HCT116 (cell line): ENCODE measurements at regions not wholly inside any gene's neighbourhood (a gene's known extent, or its start where the extent isn't known, plus 50 kb on each side); places are given as distances from the start of the nearest gene placed in this dataset.

Source experiments
- ATAC-seq: fragments of 200-7000 bp; cut with Tn5 transposase; 2 replicates; pipeline ENCODE4 v1.9.1; 2020; ENCODE audit warnings: mild to moderate bottlenecking, moderate library complexity
- BruUV-seq: library from RNA; stranded (reverse); fragments of 400-500 nt; replicated peaks from 2 replicates; lab custom pipeline; 2021; lab: Mats Ljungman, UMichigan
- CTCF ChIA-PET: fragments of 300-600 bp; sonication (Branson Sonifier 250); formaldehyde crosslinking; loops from one replicate; lab custom pipeline; 2021; ENCODE audit warnings: antibody characterized with exemption; lab: Charles Lee
- POLR2A ChIA-PET: fragments of 300-600, 350-600 bp; sonication (Branson Sonifier 250); formaldehyde crosslinking; loops from one replicate; lab custom pipeline; 2021; ENCODE audit warnings: antibody characterized with exemption; lab: Charles Lee
- RAD21 ChIA-PET, 2 experiments: fragments of 300-600 bp; sonication (Branson Sonifier 250); formaldehyde crosslinking; loops; one replicate each; lab custom pipeline; 2023; ENCODE audit warnings: low total read pairs in 2 of 2; ENCODE audit not compliant: uncharacterized antibody in 2 of 2, unreplicated experiment in 2 of 2, low non-redundant PET in 1 of 2; lab: Charles Lee
- DNase-seq: peaks from one replicate; pipeline ENCODE4 v3.0.0-alpha.2; 2010; ENCODE audit warnings: low read depth, low spot score
- H2AFZ ChIP-seq: fragments of 200-600 bp; shearing (Covaris generic), sonication (generic); 2 replicates; pipeline ENCODE4 v1.6.1; 2017; ENCODE audit warnings: low read depth, mixed run types, mixed read lengths, antibody characterized with exemption, low read length; ENCODE audit not compliant: poor library complexity, severe bottlenecking
- H3K27ac ChIP-seq: 2 replicates; pipeline ENCODE4 v1.5.1; 2012; ENCODE audit warnings: low read depth, low read length
- H3K27me3 ChIP-seq: fragments of 200-600 bp; sonication (generic); 2 replicates; pipeline ENCODE4 v1.6.1; 2016; ENCODE audit warnings: mixed run types, low read length, mixed read lengths; ENCODE audit not compliant: insufficient read depth
- H3K36me3 ChIP-seq, 2 experiments: fragments of 200-500 bp in 1 of 2; fragments of 200-600 bp in 1 of 2; sonication (Bioruptor generic) in 1 of 2; sonication (generic) in 1 of 2; 2 replicates each; pipeline versions ENCODE4 v1.5.1 to v1.6.1; 2014 to 2016; ENCODE audit warnings: low read length in 2 of 2, inconsistent platforms in 1 of 2, mixed read lengths in 1 of 2, mixed run types in 1 of 2; ENCODE audit not compliant: insufficient read depth in 2 of 2, control insufficient read depth in 1 of 2
- H3K4me1 ChIP-seq, 2 experiments: fragments of 200-600 bp in 1 of 2; sonication (generic) in 1 of 2; 2 replicates each; pipeline versions ENCODE4 v1.5.1 to v1.6.1; 2012 to 2017; ENCODE audit warnings: low read length in 2 of 2, inconsistent platforms in 1 of 2, mild to moderate bottlenecking in 1 of 2, mixed read lengths in 1 of 2, mixed run types in 1 of 2, moderate library complexity in 1 of 2; ENCODE audit not compliant: insufficient read depth in 2 of 2, control insufficient read depth in 1 of 2
- H3K4me2 ChIP-seq: fragments of 200-600 bp; sonication (generic); 2 replicates; pipeline ENCODE4 v1.6.1; 2017; ENCODE audit warnings: mixed run types, low read length, mixed read lengths
- H3K4me3 ChIP-seq, 2 experiments: fragments of 200-600 bp in 1 of 2; sonication (generic) in 1 of 2; replicated peaks in 1 of 2; 2 replicates each; pipeline ENCODE4 v1.5.1; 2011 to 2016; ENCODE audit warnings: low read length in 2 of 2, control low read depth in 1 of 2, low read depth in 1 of 2, mild to moderate bottlenecking in 1 of 2, mixed read lengths in 1 of 2, mixed run types in 1 of 2
- H3K79me2 ChIP-seq: fragments of 200-600 bp; sonication (generic); 2 replicates; pipeline ENCODE4 v1.6.1; 2017; ENCODE audit warnings: mild to moderate bottlenecking, mixed run types, low read length, moderate library complexity, mixed read lengths; ENCODE audit not compliant: insufficient read depth
- H3K9ac ChIP-seq: fragments of 200-600 bp; sonication (generic); 2 replicates; pipeline ENCODE4 v1.6.1; 2016; ENCODE audit warnings: low read length, mixed read lengths
- H3K9me2 ChIP-seq: fragments of 200-600 bp; sonication (generic), shearing (Covaris generic); 2 replicates; pipeline ENCODE4 v1.6.1; 2017; ENCODE audit warnings: mixed run types, mild to moderate bottlenecking, moderate library complexity; ENCODE audit not compliant: insufficient read depth
- H3K9me3 ChIP-seq, 2 experiments: fragments of 200-500 bp in 1 of 2; fragments of 200-600 bp in 1 of 2; sonication (Bioruptor generic) in 1 of 2; sonication (generic) in 1 of 2; 2 replicates each; pipeline ENCODE4 v1.6.1; 2014 to 2017; ENCODE audit warnings: low read length in 2 of 2, mixed read lengths in 2 of 2, inconsistent platforms in 1 of 2, low read depth in 1 of 2, mild to moderate bottlenecking in 1 of 2, mixed run types in 1 of 2, moderate library complexity in 1 of 2; ENCODE audit not compliant: control insufficient read depth in 1 of 2, insufficient read depth in 1 of 2
- H4K20me1 ChIP-seq: fragments of 200-600 bp; sonication (generic), shearing (Covaris generic); 2 replicates; pipeline ENCODE4 v1.6.1; 2017; ENCODE audit warnings: mixed run types, mild to moderate bottlenecking, moderate library complexity; ENCODE audit not compliant: insufficient read depth
- ATF3 ChIP-seq: IDR thresholded peaks from 2 replicates; pipeline ENCODE4 v1.6.1; 2012
- CBX3 ChIP-seq: IDR thresholded peaks from 2 replicates; pipeline ENCODE4 v1.6.1; 2012; ENCODE audit warnings: low read depth
- CEBPB ChIP-seq: IDR thresholded peaks from 2 replicates; pipeline ENCODE4 v1.6.1; 2012; ENCODE audit warnings: low read depth
- ELF1 ChIP-seq: IDR thresholded peaks from 2 replicates; pipeline ENCODE4 v1.6.1; 2012; ENCODE audit warnings: low read depth, borderline replicate concordance
- EZH2 ChIP-seq: fragments of 200-600 bp; sonication (generic); IDR thresholded peaks from 2 replicates; pipeline ENCODE4 v1.6.1; 2017; ENCODE audit warnings: antibody characterized with exemption, mixed run types
- FOSL1 ChIP-seq: IDR thresholded peaks from 2 replicates; pipeline ENCODE4 v1.6.1; 2012; ENCODE audit warnings: low read depth
- POLR2A ChIP-seq: IDR thresholded peaks from 2 replicates; pipeline ENCODE4 v1.7.0; 2011; ENCODE audit warnings: borderline replicate concordance; ENCODE audit not compliant: insufficient read depth, insufficient read length; ENCODE audit errors: extremely low read depth
- RAD21 ChIP-seq: IDR thresholded peaks from 2 replicates; pipeline ENCODE4 v1.6.1; 2012; ENCODE audit warnings: low read depth, mild to moderate bottlenecking
- REST ChIP-seq: IDR thresholded peaks from 2 replicates; pipeline ENCODE4 v1.6.1; 2012; ENCODE audit warnings: low read depth
- SIN3A ChIP-seq: IDR thresholded peaks from 2 replicates; pipeline ENCODE4 v1.6.1; 2012; ENCODE audit warnings: low read depth
- SRF ChIP-seq: IDR thresholded peaks from 2 replicates; pipeline ENCODE4 v1.6.1; 2012; ENCODE audit warnings: low read depth
- TCF7L2 ChIP-seq: IDR thresholded peaks from 2 replicates; pipeline ENCODE4 v1.7.0; 2011; ENCODE audit warnings: borderline replicate concordance, inconsistent platforms; ENCODE audit not compliant: insufficient read depth, insufficient read length; ENCODE audit errors: extremely low read depth
- YY1 ChIP-seq: IDR thresholded peaks from 2 replicates; pipeline ENCODE4 v1.6.1; 2011; ENCODE audit warnings: low read length, low read depth, moderate library complexity, mild to moderate bottlenecking; ENCODE audit not compliant: insufficient replicate concordance; ENCODE audit errors: extremely low read depth
- ZFX ChIP-seq: fragments of 450-650 bp; IDR thresholded peaks from 2 replicates; pipeline ENCODE4 v1.6.1; 2017
- ZNF274 ChIP-seq: fragments of 200-500 bp; sonication (Bioruptor generic); IDR thresholded peaks from 2 replicates; pipeline ENCODE4 v1.6.1; 2014; ENCODE audit warnings: mild to moderate bottlenecking, low read depth, low read length, inconsistent platforms
- intact Hi-C: fragments of 100-400 bp; cut with micrococcal nuclease; formaldehyde crosslinking; loops from 2 replicates; pipeline ENCODE4 v1.10.0; 2022
- TF ChIP-seq, protein P1 (sequence below), 3 experiments: fragments of 200-600 bp in 1 of 3; sonication (generic) in 1 of 3; IDR thresholded peaks in 2 of 3; conservative IDR thresholded peaks in 1 of 3; 2 replicates each; pipeline ENCODE4 v1.5.1; 2012 to 2017; ENCODE audit warnings: low read depth in 2 of 3, low read length in 2 of 3, antibody characterized with exemption in 1 of 3, borderline replicate concordance in 1 of 3, control low read depth in 1 of 3, mild to moderate bottlenecking in 1 of 3, mixed read lengths in 1 of 3, mixed run types in 1 of 3, moderate library complexity in 1 of 3; ENCODE audit not compliant: insufficient read depth in 1 of 3
- TF ChIP-seq, protein P2 (sequence below): IDR thresholded peaks from 2 replicates; pipeline ENCODE4 v1.6.1; 2012

DNA sequence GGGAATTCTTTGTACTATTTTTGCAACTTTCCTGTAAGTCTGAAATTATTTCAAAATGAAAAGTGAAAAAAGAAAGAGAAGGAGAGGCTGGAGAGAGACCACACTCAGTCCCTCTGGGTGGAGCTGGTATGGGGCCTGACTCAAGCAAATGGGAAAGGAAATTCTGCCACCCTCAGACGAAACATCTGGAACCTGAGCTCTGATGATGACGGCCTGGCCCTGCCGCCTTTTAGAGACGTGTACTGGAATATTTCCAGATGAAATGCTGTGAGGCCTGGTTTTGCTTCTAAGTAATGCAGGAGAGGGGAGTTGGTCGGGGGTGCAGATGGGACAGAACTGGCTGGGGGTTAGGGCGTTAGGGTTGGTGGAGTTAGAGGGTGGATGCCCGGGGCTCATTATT lies 57.4 kb upstream of the GLI2 start (continued):
- no peak for TF ChIP-seq ZNF274
- no peak for TF ChIP-seq EZH2
- TF ChIP-seq ATF3: no peak
- no peak for TF ChIP-seq RAD21
- no peak for TF ChIP-seq TCF7L2
- TF ChIP-seq SRF: no peak

DNA sequence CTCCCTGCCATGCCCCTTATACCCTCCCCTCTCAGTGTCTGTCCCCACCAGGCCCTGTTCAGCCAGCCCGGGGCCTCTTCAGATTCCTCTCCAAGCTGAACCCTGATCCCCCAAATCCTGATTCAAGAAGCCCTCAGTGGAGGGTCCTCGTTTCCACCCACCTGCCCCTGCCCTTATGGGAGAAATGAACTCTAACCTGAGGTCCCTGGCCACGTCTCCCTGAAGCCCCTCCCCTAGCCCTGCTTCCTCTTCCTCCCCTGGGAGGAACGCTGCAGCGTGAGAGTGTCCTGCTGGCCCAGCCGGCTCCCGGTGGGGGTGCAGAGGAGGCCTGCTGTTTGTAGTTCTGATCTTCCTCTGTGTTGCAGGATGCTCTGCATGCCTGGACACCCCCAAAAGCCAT lies 56.7 kb upstream of the GLI2 start:
- H3K4me2 ChIP-seq: no peak overlapping the region
- DNase-seq (no peak), ATAC-seq (no peak)
- RAD21 ChIA-PET: no interaction called here
- no peak overlapping the region for H2AFZ ChIP-seq
- H3K9me3 ChIP-seq: no peaks in the 10 kb centered on the region
- peaks cover 0 to 11% of the 10 kb centered on the region in 2 experiments; a peak in 2 of 4 replicates for H3K4me1 ChIP-seq
- POLR2A ChIA-PET: no interaction called here
- H3K9me2 ChIP-seq: no peaks in the 10 kb centered on the region
- H3K27me3 ChIP-seq: no peaks in the 10 kb centered on the region
- no peak overlapping the region for H3K4me3 ChIP-seq
- no peaks in the 10 kb centered on the region for H3K79me2 ChIP-seq
- H4K20me1 ChIP-seq: no peaks in the 10 kb centered on the region
- no peak overlapping the region for H3K27ac ChIP-seq
- H3K36me3 ChIP-seq: no peaks in the 10 kb centered on the region
- intact Hi-C loops: loop anchor here (5.0 kb wide), 4 partner anchors 452 to 1037 kb away; no protein-coding TSS in a partner anchor
- H3K9ac ChIP-seq: no peak overlapping the region
- BruUV-seq: no TSS peak
- CTCF ChIA-PET: interaction anchor here (4.1 kb wide), 1 partner anchor 335 kb away, joined by 32 read pairs; no protein-coding TSS in a partner anchor
- TF ChIP-seq ZNF274: no peak
- TF ChIP-seq TCF7L2: no peak
- TF ChIP-seq YY1: no peak
- TF ChIP-seq, protein P1, sequence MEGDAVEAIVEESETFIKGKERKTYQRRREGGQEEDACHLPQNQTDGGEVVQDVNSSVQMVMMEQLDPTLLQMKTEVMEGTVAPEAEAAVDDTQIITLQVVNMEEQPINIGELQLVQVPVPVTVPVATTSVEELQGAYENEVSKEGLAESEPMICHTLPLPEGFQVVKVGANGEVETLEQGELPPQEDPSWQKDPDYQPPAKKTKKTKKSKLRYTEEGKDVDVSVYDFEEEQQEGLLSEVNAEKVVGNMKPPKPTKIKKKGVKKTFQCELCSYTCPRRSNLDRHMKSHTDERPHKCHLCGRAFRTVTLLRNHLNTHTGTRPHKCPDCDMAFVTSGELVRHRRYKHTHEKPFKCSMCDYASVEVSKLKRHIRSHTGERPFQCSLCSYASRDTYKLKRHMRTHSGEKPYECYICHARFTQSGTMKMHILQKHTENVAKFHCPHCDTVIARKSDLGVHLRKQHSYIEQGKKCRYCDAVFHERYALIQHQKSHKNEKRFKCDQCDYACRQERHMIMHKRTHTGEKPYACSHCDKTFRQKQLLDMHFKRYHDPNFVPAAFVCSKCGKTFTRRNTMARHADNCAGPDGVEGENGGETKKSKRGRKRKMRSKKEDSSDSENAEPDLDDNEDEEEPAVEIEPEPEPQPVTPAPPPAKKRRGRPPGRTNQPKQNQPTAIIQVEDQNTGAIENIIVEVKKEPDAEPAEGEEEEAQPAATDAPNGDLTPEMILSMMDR (IDR thresholded peaks at IDR 0.05 in 2 of 3, conservative IDR thresholded peaks at IDR 0.05 in 1 of 3; ENCODE audit: borderline replicate concordance in 1 of 3, insufficient read depth in 1 of 3, low read depth in 2 of 3, low read length in 2 of 3): no peak
- no peak for TF ChIP-seq CEBPB
- no peak for TF ChIP-seq ZFX
- no peak for TF ChIP-seq POLR2A
- TF ChIP-seq SIN3A: no peak
- TF ChIP-seq ELF1: no peak
- no peak for TF ChIP-seq FOSL1
- no peak for TF ChIP-seq SRF
- TF ChIP-seq RAD21: no peak
- TF ChIP-seq, protein P2, sequence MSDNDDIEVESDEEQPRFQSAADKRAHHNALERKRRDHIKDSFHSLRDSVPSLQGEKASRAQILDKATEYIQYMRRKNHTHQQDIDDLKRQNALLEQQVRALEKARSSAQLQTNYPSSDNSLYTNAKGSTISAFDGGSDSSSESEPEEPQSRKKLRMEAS: no peak
- TF ChIP-seq ATF3: no peak
- TF ChIP-seq REST: no peak
- no peak for TF ChIP-seq CBX3
